ENCODE measurements at regions not wholly inside any gene's neighbourhood (a gene's known extent, or its start where the extent isn't known, plus 50 kb on each side); places are given as distances from the start of the nearest gene placed in this dataset.

GRCh38 chr3:191804935-191805334 is 344.0 kb downstream of the PYDC2 start:
- Histone ChIP-seq H3K36me3 (ENCODE audit: control insufficient read depth, insufficient read depth, low read length) (no peaks in the 10 kb centered on the region), H3K27ac (ENCODE audit: low read length) (no peak overlapping the region), H3K9me3 (ENCODE audit: control insufficient read depth, insufficient read depth, low read depth, low read length) (no peaks in the 10 kb centered on the region), H3K4me1 (ENCODE audit: control insufficient read depth, insufficient read depth, low read length) (no peaks in the 10 kb centered on the region), H3K4me3 (ENCODE audit: low read depth in 2 of 2, low read length in 2 of 2) (no peak overlapping the region), H3K27me3 (ENCODE audit: control insufficient read depth, insufficient read depth, low read length) (no peaks in the 10 kb centered on the region)
- POLR2A ChIA-PET = no interaction called here
- TF ChIP-seq SIN3A (IDR thresholded peaks at IDR 0.05; ENCODE audit: borderline replicate concordance, insufficient read depth, low read depth, low read length) (no peak), REST (IDR thresholded peaks at IDR 0.05; ENCODE audit: insufficient read depth in 1 of 2, low read depth in 2 of 2, low read length in 1 of 2) (no peak), TCF7L2 (IDR thresholded peaks at IDR 0.05; ENCODE audit: low read depth, low read length) (no peak), CTCF (IDR thresholded peaks at IDR 0.05) (no peak), POLR2AphosphoS5 (IDR thresholded peaks at IDR 0.05; ENCODE audit: low read depth, low read length) (no peak)
- in situ Hi-C loops (cut with HindIII; ENCODE audit: low pct_unique_long_range_greater_than_20kb, low sequenced_read_pairs) = no loop called here
- ATAC-seq (no peak), DNase-seq (ENCODE audit: low read depth, low spot score) (no peak)
- CTCF ChIA-PET = no interaction called here
- intact Hi-C loops (cut with micrococcal nuclease; ENCODE audit: unreplicated experiment) = no loop called here
- BruUV-seq (replicated peaks) = no TSS peak

GRCh38 chr3:191808073-191808472 is 347.1 kb downstream of the PYDC2 start:
- ATAC-seq = no peak
- Histone ChIP-seq H3K4me3 (ENCODE audit: low read depth in 2 of 2, low read length in 2 of 2) (no peak overlapping the region), H3K4me1 (ENCODE audit: control insufficient read depth, insufficient read depth, low read length) (no peaks in the 10 kb centered on the region), H3K36me3 (ENCODE audit: control insufficient read depth, insufficient read depth, low read length) (no peaks in the 10 kb centered on the region), H3K27me3 (ENCODE audit: control insufficient read depth, insufficient read depth, low read length) (no peaks in the 10 kb centered on the region), H3K27ac (ENCODE audit: low read length) (no peak overlapping the region), H3K9me3 (ENCODE audit: control insufficient read depth, insufficient read depth, low read depth, low read length) (no peaks in the 10 kb centered on the region)
- ChIA-PET POLR2A (no interaction called here), CTCF (no interaction called here)
- BruUV-seq (replicated peaks) = no TSS peak
- intact Hi-C loops (cut with micrococcal nuclease; ENCODE audit: unreplicated experiment) (no loop called here), in situ Hi-C loops (cut with HindIII; ENCODE audit: low pct_unique_long_range_greater_than_20kb, low sequenced_read_pairs) (no loop called here)
- no peak for DNase-seq (ENCODE audit: low read depth, low spot score)
- no peak for TF ChIP-seq TCF7L2 (IDR thresholded peaks at IDR 0.05; ENCODE audit: low read depth, low read length)
- TF ChIP-seq REST (IDR thresholded peaks at IDR 0.05; ENCODE audit: insufficient read depth in 1 of 2, low read depth in 2 of 2, low read length in 1 of 2) = no peak
- no peak for TF ChIP-seq POLR2AphosphoS5 (IDR thresholded peaks at IDR 0.05; ENCODE audit: low read depth, low read length)
- TF ChIP-seq SIN3A (IDR thresholded peaks at IDR 0.05; ENCODE audit: borderline replicate concordance, insufficient read depth, low read depth, low read length) = no peak
- no peak for TF ChIP-seq CTCF (IDR thresholded peaks at IDR 0.05)

Measured in Panc1 (cell line).